ENCODE measurements at regions not wholly inside any gene's neighbourhood (a gene's known extent, or its start where the extent isn't known, plus 50 kb on each side); places are given as distances from the start of the nearest gene placed in this dataset.

- H3K79me2 ChIP-seq (ENCODE audit: insufficient read depth, low read length), result no peaks in the 10 kb centered on the region
- no peak overlapping the region for H3K4me2 ChIP-seq (ENCODE audit: low read depth, low read length, poor library complexity, severe bottlenecking)
- H3K9me2 ChIP-seq (replicated peaks; ENCODE audit: low read depth, low read length), result no peaks in the 10 kb centered on the region
- TF ChIP-seq EZH2phosphoT487 (IDR thresholded peaks at IDR 0.05; ENCODE audit: borderline replicate concordance), result no peak
- TF ChIP-seq, protein P1, sequence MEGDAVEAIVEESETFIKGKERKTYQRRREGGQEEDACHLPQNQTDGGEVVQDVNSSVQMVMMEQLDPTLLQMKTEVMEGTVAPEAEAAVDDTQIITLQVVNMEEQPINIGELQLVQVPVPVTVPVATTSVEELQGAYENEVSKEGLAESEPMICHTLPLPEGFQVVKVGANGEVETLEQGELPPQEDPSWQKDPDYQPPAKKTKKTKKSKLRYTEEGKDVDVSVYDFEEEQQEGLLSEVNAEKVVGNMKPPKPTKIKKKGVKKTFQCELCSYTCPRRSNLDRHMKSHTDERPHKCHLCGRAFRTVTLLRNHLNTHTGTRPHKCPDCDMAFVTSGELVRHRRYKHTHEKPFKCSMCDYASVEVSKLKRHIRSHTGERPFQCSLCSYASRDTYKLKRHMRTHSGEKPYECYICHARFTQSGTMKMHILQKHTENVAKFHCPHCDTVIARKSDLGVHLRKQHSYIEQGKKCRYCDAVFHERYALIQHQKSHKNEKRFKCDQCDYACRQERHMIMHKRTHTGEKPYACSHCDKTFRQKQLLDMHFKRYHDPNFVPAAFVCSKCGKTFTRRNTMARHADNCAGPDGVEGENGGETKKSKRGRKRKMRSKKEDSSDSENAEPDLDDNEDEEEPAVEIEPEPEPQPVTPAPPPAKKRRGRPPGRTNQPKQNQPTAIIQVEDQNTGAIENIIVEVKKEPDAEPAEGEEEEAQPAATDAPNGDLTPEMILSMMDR (conservative IDR thresholded peaks at IDR 0.05; ENCODE audit: low read length), result no peak
- H3K4me3 ChIP-seq (ENCODE audit: low read length, poor library complexity, severe bottlenecking), result no peak overlapping the region
- no peaks in the 10 kb centered on the region for H3F3A ChIP-seq (ENCODE audit: low read depth)
- H3K4me1 ChIP-seq (ENCODE audit: insufficient read depth, low read length, poor library complexity, severe bottlenecking), result no peaks in the 10 kb centered on the region
- no peak overlapping the region for H2AFZ ChIP-seq (ENCODE audit: low read length)
- H4K20me1 ChIP-seq (ENCODE audit: insufficient read depth, low read length, poor library complexity, severe bottlenecking), result no peaks in the 10 kb centered on the region
- H3K9ac ChIP-seq (ENCODE audit: low read depth, low read length, poor library complexity, severe bottlenecking), result no peak overlapping the region
- no peaks in the 10 kb centered on the region for H3K27me3 ChIP-seq (ENCODE audit: insufficient read depth, low read length, poor library complexity, severe bottlenecking)
- no peaks in the 10 kb centered on the region for H3K36me3 ChIP-seq (ENCODE audit: insufficient read depth, low read length)
- no peaks in the 10 kb centered on the region; the same call in 1 of the 2 replicates for H3K9me3 ChIP-seq (ENCODE audit: insufficient read depth, low read depth, low read length)
Observed at GRCh38 chr9:108709997-108710396, 145.8 kb downstream of the ACTL7B start.

GRCh38 chr9:108709126-108709525, 146.7 kb downstream of the ACTL7B start:
- H3K27me3 ChIP-seq (ENCODE audit: insufficient read depth, low read length, poor library complexity, severe bottlenecking), result no peaks in the 10 kb centered on the region
- no peak overlapping the region for H3K9ac ChIP-seq (ENCODE audit: low read depth, low read length, poor library complexity, severe bottlenecking)
- no peaks in the 10 kb centered on the region; the same call in 1 of the 2 replicates for H3K9me3 ChIP-seq (ENCODE audit: insufficient read depth, low read depth, low read length)
- no peaks in the 10 kb centered on the region for H3K9me2 ChIP-seq (replicated peaks; ENCODE audit: low read depth, low read length)
- H3K4me3 ChIP-seq (ENCODE audit: low read length, poor library complexity, severe bottlenecking), result no peak overlapping the region
- H3K79me2 ChIP-seq (ENCODE audit: insufficient read depth, low read length), result no peaks in the 10 kb centered on the region
- no peak overlapping the region for H3K4me2 ChIP-seq (ENCODE audit: low read depth, low read length, poor library complexity, severe bottlenecking)
- H3K36me3 ChIP-seq (ENCODE audit: insufficient read depth, low read length), result no peaks in the 10 kb centered on the region
- H3F3A ChIP-seq (ENCODE audit: low read depth), result no peaks in the 10 kb centered on the region
- H4K20me1 ChIP-seq (ENCODE audit: insufficient read depth, low read length, poor library complexity, severe bottlenecking), result no peaks in the 10 kb centered on the region
- H2AFZ ChIP-seq (ENCODE audit: low read length), result no peak overlapping the region
- TF ChIP-seq EZH2phosphoT487 (IDR thresholded peaks at IDR 0.05; ENCODE audit: borderline replicate concordance), result no peak
- TF ChIP-seq, protein P1 (conservative IDR thresholded peaks at IDR 0.05; ENCODE audit: low read length), result no peak
- H3K4me1 ChIP-seq (ENCODE audit: insufficient read depth, low read length, poor library complexity, severe bottlenecking), result no peaks in the 10 kb centered on the region

DNA sequence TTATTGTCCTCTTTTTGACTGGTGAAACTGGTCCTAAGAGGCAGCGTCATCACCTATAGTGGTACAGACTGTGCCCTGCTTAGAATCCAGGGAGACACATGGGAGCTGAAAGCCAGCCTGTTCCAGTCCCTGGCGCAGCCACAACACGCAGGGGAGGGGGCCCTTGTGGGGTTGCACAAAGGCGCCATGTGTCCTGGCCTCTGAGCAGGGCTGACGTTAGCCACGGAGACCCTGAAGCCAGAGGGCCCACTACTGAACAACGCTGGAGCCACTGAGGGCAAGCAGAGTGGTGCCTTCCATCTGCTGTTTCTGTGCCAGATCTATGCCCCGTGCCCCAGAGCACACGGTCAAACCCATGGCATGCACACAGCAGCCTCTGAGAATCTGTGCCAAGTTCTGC, 147.3 kb downstream of the ACTL7B start:
- H3K4me2 ChIP-seq (ENCODE audit: low read depth, low read length, poor library complexity, severe bottlenecking), result no peak overlapping the region
- no peaks in the 10 kb centered on the region for H3F3A ChIP-seq (ENCODE audit: low read depth)
- no peaks in the 10 kb centered on the region for H3K9me2 ChIP-seq (replicated peaks; ENCODE audit: low read depth, low read length)
- TF ChIP-seq, protein P1 (conservative IDR thresholded peaks at IDR 0.05; ENCODE audit: low read length), result no peak
- TF ChIP-seq EZH2phosphoT487 (IDR thresholded peaks at IDR 0.05; ENCODE audit: borderline replicate concordance), result no peak
- no peak overlapping the region for H3K9ac ChIP-seq (ENCODE audit: low read depth, low read length, poor library complexity, severe bottlenecking)
- no peaks in the 10 kb centered on the region for H4K20me1 ChIP-seq (ENCODE audit: insufficient read depth, low read length, poor library complexity, severe bottlenecking)
- no peaks in the 10 kb centered on the region for H3K27me3 ChIP-seq (ENCODE audit: insufficient read depth, low read length, poor library complexity, severe bottlenecking)
- no peak overlapping the region for H2AFZ ChIP-seq (ENCODE audit: low read length)
- no peaks in the 10 kb centered on the region; the same call in 1 of the 2 replicates for H3K9me3 ChIP-seq (ENCODE audit: insufficient read depth, low read depth, low read length)
- H3K36me3 ChIP-seq (ENCODE audit: insufficient read depth, low read length), result no peaks in the 10 kb centered on the region
- H3K79me2 ChIP-seq (ENCODE audit: insufficient read depth, low read length), result no peaks in the 10 kb centered on the region
- no peak overlapping the region for H3K4me3 ChIP-seq (ENCODE audit: low read length, poor library complexity, severe bottlenecking)
- H3K4me1 ChIP-seq (ENCODE audit: insufficient read depth, low read length, poor library complexity, severe bottlenecking), result no peaks in the 10 kb centered on the region

All from Loucy (cell line).